ENCODE measurements at regions not wholly inside any gene's neighbourhood (a gene's known extent, or its start where the extent isn't known, plus 50 kb on each side); places are given as distances from the start of the nearest gene placed in this dataset.

GRCh38 chrX:69556060-69557011 is 52.2 kb downstream of the NALF2 start (continued):
- TF ChIP-seq SP4 (IDR thresholded peaks at IDR 0.05; ENCODE audit: low read length) (0 out of 2 replicates have a peak, but pooled peaks have one; percentile 33), NANOG (IDR thresholded peaks at IDR 0.05; ENCODE audit: insufficient read depth, low read depth, low read length, poor library complexity, severe bottlenecking) (no peak), SIRT6 (IDR thresholded peaks at IDR 0.05; ENCODE audit: low read length) (no peak), RXRA (IDR thresholded peaks at IDR 0.05; ENCODE audit: insufficient read depth, low read depth, low read length) (no peak), TAF7 (optimal IDR thresholded peaks at IDR 0.05; ENCODE audit: borderline replicate concordance, low read depth, low read length) (no peak), BACH1 (IDR thresholded peaks at IDR 0.05; ENCODE audit: low read length) (peak; percentile 61; the same call in 1 of the 2 replicates), CBX5 (IDR thresholded peaks at IDR 0.05; ENCODE audit: low read depth, low read length) (no peak), ZNF274 (IDR thresholded peaks at IDR 0.05; ENCODE audit: borderline replicate concordance, extremely low read depth, low read length) (no peak), CHD1 (IDR thresholded peaks at IDR 0.05; ENCODE audit: low read depth, low read length) (no peak), CBX8 (IDR thresholded peaks at IDR 0.05; ENCODE audit: borderline replicate concordance, low read depth, low read length) (no peak), GABPA (IDR thresholded peaks at IDR 0.05; ENCODE audit: borderline replicate concordance, insufficient read depth, low read length) (no peak), CHD2 (IDR thresholded peaks at IDR 0.05; ENCODE audit: low read length) (peak; percentile 69; the same call in 1 of the 2 replicates), CTCF (IDR thresholded peaks at IDR 0.05; ENCODE audit: control extremely low read depth in 1 of 3, insufficient read depth in 1 of 3, low read depth in 1 of 3, low read length in 3 of 3) (no peak), SUZ12 (IDR thresholded peaks at IDR 0.05; ENCODE audit: low read length) (no peak), EGR1 (IDR thresholded peaks at IDR 0.05; ENCODE audit: borderline replicate concordance, low read depth, low read length) (no peak), GTF2F1 (IDR thresholded peaks at IDR 0.05; ENCODE audit: borderline replicate concordance, low read depth, low read length) (no peak), TCF12 (IDR thresholded peaks at IDR 0.05; ENCODE audit: low read depth, low read length) (no peak), CEBPB (IDR thresholded peaks at IDR 0.05; ENCODE audit: low read depth, low read length) (no peak), RAD21 (IDR thresholded peaks at IDR 0.05 in 1 of 2, conservative IDR thresholded peaks at IDR 0.05 in 1 of 2; ENCODE audit: low read depth in 2 of 2, low read length in 2 of 2) (no peak)
- TF ChIP-seq, protein P1, sequence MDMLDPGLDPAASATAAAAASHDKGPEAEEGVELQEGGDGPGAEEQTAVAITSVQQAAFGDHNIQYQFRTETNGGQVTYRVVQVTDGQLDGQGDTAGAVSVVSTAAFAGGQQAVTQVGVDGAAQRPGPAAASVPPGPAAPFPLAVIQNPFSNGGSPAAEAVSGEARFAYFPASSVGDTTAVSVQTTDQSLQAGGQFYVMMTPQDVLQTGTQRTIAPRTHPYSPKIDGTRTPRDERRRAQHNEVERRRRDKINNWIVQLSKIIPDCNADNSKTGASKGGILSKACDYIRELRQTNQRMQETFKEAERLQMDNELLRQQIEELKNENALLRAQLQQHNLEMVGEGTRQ (IDR thresholded peaks at IDR 0.05; ENCODE audit: low read length), result no peak

Measured in H1 (cell line).